ENCODE measurements at regions not wholly inside any gene's neighbourhood (a gene's known extent, or its start where the extent isn't known, plus 50 kb on each side); places are given as distances from the start of the nearest gene placed in this dataset.

DNA sequence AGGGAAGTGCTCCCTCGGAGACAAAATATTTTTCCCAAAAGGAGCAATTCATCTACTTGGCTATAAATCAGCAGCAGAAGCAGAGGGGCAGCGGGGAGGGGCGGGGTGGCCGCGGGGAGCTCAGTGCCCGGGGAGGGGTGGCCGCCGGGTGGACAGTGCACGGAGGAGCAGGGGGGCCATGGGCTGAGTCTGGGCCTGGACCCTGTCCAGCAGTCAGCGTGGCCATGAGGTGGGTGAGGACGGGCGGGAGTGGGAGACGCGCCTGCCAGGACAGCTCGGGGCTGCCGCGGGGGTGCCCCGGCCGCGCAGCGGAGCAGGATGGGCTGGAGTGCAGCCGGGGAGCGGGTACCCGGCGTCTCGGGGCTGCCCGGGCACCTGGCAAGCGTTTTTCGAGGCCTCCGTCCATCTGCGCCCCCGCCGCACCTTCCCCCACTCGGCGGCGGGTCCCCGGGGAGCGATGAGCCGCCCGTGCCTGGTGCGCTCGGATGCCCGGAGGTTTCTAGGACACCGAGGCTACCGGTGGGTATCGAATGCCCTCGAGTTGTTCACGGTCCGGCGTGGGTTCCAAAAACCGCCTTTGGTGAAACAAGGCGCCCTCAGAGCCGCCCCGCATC lies 229.5 kb downstream of the THBS2 start:
- TF ChIP-seq POLR2AphosphoS5 (IDR thresholded peaks at IDR 0.05) (no peak), EP300 (IDR thresholded peaks at IDR 0.05) (no peak)
- TF ChIP-seq, protein P1, sequence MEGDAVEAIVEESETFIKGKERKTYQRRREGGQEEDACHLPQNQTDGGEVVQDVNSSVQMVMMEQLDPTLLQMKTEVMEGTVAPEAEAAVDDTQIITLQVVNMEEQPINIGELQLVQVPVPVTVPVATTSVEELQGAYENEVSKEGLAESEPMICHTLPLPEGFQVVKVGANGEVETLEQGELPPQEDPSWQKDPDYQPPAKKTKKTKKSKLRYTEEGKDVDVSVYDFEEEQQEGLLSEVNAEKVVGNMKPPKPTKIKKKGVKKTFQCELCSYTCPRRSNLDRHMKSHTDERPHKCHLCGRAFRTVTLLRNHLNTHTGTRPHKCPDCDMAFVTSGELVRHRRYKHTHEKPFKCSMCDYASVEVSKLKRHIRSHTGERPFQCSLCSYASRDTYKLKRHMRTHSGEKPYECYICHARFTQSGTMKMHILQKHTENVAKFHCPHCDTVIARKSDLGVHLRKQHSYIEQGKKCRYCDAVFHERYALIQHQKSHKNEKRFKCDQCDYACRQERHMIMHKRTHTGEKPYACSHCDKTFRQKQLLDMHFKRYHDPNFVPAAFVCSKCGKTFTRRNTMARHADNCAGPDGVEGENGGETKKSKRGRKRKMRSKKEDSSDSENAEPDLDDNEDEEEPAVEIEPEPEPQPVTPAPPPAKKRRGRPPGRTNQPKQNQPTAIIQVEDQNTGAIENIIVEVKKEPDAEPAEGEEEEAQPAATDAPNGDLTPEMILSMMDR (IDR thresholded peaks at IDR 0.05): no peak
